ENCODE measurements at regions not wholly inside any gene's neighbourhood (a gene's known extent, or its start where the extent isn't known, plus 50 kb on each side); places are given as distances from the start of the nearest gene placed in this dataset.

DNA sequence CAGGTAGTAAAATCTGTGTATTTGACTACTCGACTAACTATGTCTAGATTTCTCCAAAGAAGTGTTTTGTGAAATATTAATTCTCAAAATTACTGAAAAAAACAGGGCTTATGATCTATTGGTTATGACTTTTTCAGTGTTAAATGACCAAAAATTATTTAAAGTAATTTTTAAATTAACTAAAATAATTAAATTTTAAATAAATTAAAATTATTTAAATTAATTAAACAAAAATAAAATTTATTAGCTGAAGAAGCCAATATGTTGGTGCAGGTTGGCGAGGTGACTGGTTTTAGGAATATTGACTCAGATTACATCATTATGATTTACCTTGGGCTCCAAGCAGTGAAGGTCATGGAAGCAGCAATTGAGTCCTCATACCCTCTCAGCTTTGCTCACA is 483.2 kb downstream of the PTPRC start:
- TF ChIP-seq, protein P1, sequence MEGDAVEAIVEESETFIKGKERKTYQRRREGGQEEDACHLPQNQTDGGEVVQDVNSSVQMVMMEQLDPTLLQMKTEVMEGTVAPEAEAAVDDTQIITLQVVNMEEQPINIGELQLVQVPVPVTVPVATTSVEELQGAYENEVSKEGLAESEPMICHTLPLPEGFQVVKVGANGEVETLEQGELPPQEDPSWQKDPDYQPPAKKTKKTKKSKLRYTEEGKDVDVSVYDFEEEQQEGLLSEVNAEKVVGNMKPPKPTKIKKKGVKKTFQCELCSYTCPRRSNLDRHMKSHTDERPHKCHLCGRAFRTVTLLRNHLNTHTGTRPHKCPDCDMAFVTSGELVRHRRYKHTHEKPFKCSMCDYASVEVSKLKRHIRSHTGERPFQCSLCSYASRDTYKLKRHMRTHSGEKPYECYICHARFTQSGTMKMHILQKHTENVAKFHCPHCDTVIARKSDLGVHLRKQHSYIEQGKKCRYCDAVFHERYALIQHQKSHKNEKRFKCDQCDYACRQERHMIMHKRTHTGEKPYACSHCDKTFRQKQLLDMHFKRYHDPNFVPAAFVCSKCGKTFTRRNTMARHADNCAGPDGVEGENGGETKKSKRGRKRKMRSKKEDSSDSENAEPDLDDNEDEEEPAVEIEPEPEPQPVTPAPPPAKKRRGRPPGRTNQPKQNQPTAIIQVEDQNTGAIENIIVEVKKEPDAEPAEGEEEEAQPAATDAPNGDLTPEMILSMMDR (IDR thresholded peaks at IDR 0.05) = no peak
- TF ChIP-seq POLR2A (IDR thresholded peaks at IDR 0.05) (no peak), EP300 (IDR thresholded peaks at IDR 0.05) (no peak)

All from upper lobe of left lung (tissue), 4 donors.